ENCODE measurements at regions not wholly inside any gene's neighbourhood (a gene's known extent, or its start where the extent isn't known, plus 50 kb on each side); places are given as distances from the start of the nearest gene placed in this dataset.

DNA sequence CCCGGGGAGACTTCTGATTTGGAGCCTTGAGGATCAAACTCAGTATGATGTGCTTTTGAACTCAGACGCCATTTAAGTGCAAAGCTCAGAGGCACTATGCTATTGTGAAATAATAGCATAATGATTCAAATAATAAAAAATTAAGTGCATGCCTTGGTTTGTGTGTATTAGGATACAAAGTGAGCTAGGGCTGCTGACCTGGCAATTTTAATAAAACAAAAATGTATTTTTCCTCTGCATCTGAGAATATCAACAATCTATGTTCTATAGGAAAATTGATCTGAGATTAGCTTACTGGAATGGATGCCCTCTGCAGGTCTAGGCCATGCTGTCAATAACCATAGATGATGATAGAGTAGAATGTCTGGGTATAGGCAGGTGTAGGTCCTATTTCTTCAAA, 278.8 kb downstream of the DCDC2C start:
- H3K9ac ChIP-seq (ENCODE audit: low read depth, low read length), result no peak overlapping the region
- H3K4me1 ChIP-seq (ENCODE audit: insufficient read depth, low read length), result no peaks in the 10 kb centered on the region
- H3K4me3 ChIP-seq (ENCODE audit: low read length), result no peak overlapping the region
- H3K9me3 ChIP-seq (ENCODE audit: insufficient read depth, low read depth, low read length), result no peaks in the 10 kb centered on the region
- 98% methylated on average over 2 of the region's 2 CpGs for WGBS
- H3K27ac ChIP-seq (ENCODE audit: low read depth, low read length), result no peak overlapping the region
- no peaks in the 10 kb centered on the region for H3K27me3 ChIP-seq (ENCODE audit: insufficient read depth, low read length)
- no peaks in the 10 kb centered on the region for H3K36me3 ChIP-seq (ENCODE audit: insufficient read depth, low read length)

DNA sequence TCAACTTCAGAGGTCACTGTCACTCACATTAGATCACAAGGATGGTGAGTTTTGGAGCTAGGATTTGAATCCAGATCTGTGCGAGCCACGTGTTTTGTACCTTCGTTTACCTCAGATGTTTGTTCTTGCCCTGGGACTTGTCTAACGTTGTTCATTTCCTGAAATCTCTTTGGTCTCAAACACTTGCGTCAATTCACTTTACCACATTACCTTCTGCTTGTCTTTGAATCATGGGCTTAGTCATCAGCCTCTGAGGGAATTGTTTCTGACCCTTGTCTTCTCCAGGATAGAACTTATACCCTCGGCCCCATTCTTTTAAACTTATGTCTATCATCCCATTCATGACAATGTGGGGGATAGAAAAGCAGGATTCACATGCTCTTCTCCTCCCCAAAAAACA, 282.7 kb downstream of the DCDC2C start:
- Histone ChIP-seq H3K27me3 (ENCODE audit: insufficient read depth, low read length) (no peaks in the 10 kb centered on the region), H3K9ac (ENCODE audit: low read depth, low read length) (no peak overlapping the region), H3K4me3 (ENCODE audit: low read length) (no peak overlapping the region), H3K27ac (ENCODE audit: low read depth, low read length) (no peak overlapping the region), H3K9me3 (ENCODE audit: insufficient read depth, low read depth, low read length) (peaks cover 13% of the 10 kb centered on the region), H3K4me1 (ENCODE audit: insufficient read depth, low read length) (no peaks in the 10 kb centered on the region), H3K36me3 (ENCODE audit: insufficient read depth, low read length) (no peaks in the 10 kb centered on the region)
- WGBS, result 90% methylated on average over 6 of the region's 6 CpGs

DNA sequence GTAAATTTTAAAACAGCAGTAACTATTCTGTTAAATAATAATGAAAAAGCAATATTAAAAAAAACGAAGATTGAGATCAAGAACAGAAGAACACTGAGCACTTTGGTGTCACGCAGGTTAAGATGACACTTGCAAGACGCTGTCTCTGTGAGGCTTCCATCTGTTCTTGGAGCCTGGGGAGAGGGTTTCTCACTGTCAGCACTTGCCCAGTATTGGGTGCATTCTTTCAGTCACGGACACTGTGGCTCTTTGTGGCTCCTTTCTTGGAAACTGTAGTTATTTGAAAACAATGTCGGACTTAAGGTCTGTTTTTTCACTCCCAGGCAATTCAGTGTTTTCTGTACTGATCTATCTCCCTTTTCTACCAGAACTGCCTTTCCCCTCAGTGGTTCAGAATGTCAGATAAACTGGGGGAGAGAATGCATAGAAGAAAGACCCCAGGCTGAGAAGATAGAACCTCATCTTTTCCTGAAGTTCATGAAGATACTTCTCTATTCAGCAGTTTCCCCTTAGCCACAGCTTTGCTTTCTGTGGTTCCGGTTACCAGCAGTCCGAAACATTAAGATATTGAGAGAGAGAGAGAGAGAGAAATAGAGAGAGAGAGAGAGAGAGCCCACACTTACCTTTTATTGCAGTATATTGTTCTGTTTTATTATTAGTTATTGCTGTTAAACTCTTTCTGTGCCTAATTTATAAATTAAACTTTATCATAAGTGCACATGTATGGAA, 283.3 kb downstream of the DCDC2C start:
- H3K36me3 ChIP-seq (ENCODE audit: insufficient read depth, low read length), result no peaks in the 10 kb centered on the region
- H3K4me3 ChIP-seq (ENCODE audit: low read length), result no peak overlapping the region
- no peaks in the 10 kb centered on the region for H3K27me3 ChIP-seq (ENCODE audit: insufficient read depth, low read length)
- 93% methylated on average over 5 of the region's 7 CpGs for WGBS
- no peak overlapping the region for H3K27ac ChIP-seq (ENCODE audit: low read depth, low read length)
- no peak overlapping the region for H3K9ac ChIP-seq (ENCODE audit: low read depth, low read length)
- H3K4me1 ChIP-seq (ENCODE audit: insufficient read depth, low read length), result no peaks in the 10 kb centered on the region
- H3K9me3 ChIP-seq (ENCODE audit: insufficient read depth, low read depth, low read length), result peaks cover 15% of the 10 kb centered on the region

GRCh38 chr2:4002841-4003403, 299.5 kb downstream of the DCDC2C start:
- H3K9ac ChIP-seq (ENCODE audit: low read depth, low read length), result no peak overlapping the region
- H3K4me3 ChIP-seq (ENCODE audit: low read length), result no peak overlapping the region
- H3K4me1 ChIP-seq (ENCODE audit: insufficient read depth, low read length), result no peaks in the 10 kb centered on the region
- 94% methylated on average over 22 of the region's 22 CpGs for WGBS
- no peaks in the 10 kb centered on the region for H3K36me3 ChIP-seq (ENCODE audit: insufficient read depth, low read length)
- H3K9me3 ChIP-seq (ENCODE audit: insufficient read depth, low read depth, low read length), result no peaks in the 10 kb centered on the region
- H3K27ac ChIP-seq (ENCODE audit: low read depth, low read length), result no peak overlapping the region
- H3K27me3 ChIP-seq (ENCODE audit: insufficient read depth, low read length), result no peaks in the 10 kb centered on the region

GRCh38 chr2:4012197-4012596, 308.8 kb downstream of the DCDC2C start:
- H3K4me3 ChIP-seq (ENCODE audit: low read length), result no peak overlapping the region
- 100% methylated on average over 1 of the region's 1 CpG for WGBS
- no peaks in the 10 kb centered on the region for H3K36me3 ChIP-seq (ENCODE audit: insufficient read depth, low read length)
- no peaks in the 10 kb centered on the region for H3K27me3 ChIP-seq (ENCODE audit: insufficient read depth, low read length)
- no peak overlapping the region for H3K9ac ChIP-seq (ENCODE audit: low read depth, low read length)
- no peaks in the 10 kb centered on the region; the same call in 1 of the 2 replicates for H3K9me3 ChIP-seq (ENCODE audit: insufficient read depth, low read depth, low read length)
- no peaks in the 10 kb centered on the region for H3K4me1 ChIP-seq (ENCODE audit: insufficient read depth, low read length)
- H3K27ac ChIP-seq (ENCODE audit: low read depth, low read length), result no peak overlapping the region

- no peak overlapping the region for H3K4me3 ChIP-seq (ENCODE audit: low read length)
- H3K36me3 ChIP-seq (ENCODE audit: insufficient read depth, low read length), result no peaks in the 10 kb centered on the region
- H3K4me1 ChIP-seq (ENCODE audit: insufficient read depth, low read length), result no peaks in the 10 kb centered on the region
- peaks cover 20% of the 10 kb centered on the region for H3K9me3 ChIP-seq (ENCODE audit: insufficient read depth, low read depth, low read length)
- H3K27me3 ChIP-seq (ENCODE audit: insufficient read depth, low read length), result no peaks in the 10 kb centered on the region
- no peak overlapping the region for H3K27ac ChIP-seq (ENCODE audit: low read depth, low read length)
- no peak overlapping the region for H3K9ac ChIP-seq (ENCODE audit: low read depth, low read length)
Measured at GRCh38 chr2:4018535-4018934, 315.2 kb downstream of the DCDC2C start.

GRCh38 chr2:4020153-4020552, 316.8 kb downstream of the DCDC2C start:
- 97% methylated on average over 5 of the region's 5 CpGs for WGBS
- Histone ChIP-seq H3K27ac (ENCODE audit: low read depth, low read length) (no peak overlapping the region), H3K27me3 (ENCODE audit: insufficient read depth, low read length) (no peaks in the 10 kb centered on the region), H3K4me3 (ENCODE audit: low read length) (no peak overlapping the region), H3K9me3 (ENCODE audit: insufficient read depth, low read depth, low read length) (peaks cover 20% of the 10 kb centered on the region), H3K4me1 (ENCODE audit: insufficient read depth, low read length) (no peaks in the 10 kb centered on the region), H3K36me3 (ENCODE audit: insufficient read depth, low read length) (no peaks in the 10 kb centered on the region), H3K9ac (ENCODE audit: low read depth, low read length) (no peak overlapping the region)

GRCh38 chr2:4020649-4021048, 317.3 kb downstream of the DCDC2C start:
- Histone ChIP-seq H3K36me3 (ENCODE audit: insufficient read depth, low read length) (no peaks in the 10 kb centered on the region), H3K4me1 (ENCODE audit: insufficient read depth, low read length) (no peaks in the 10 kb centered on the region), H3K4me3 (ENCODE audit: low read length) (no peak overlapping the region), H3K9ac (ENCODE audit: low read depth, low read length) (no peak overlapping the region), H3K27ac (ENCODE audit: low read depth, low read length) (no peak overlapping the region), H3K27me3 (ENCODE audit: insufficient read depth, low read length) (no peaks in the 10 kb centered on the region), H3K9me3 (ENCODE audit: insufficient read depth, low read depth, low read length) (peaks cover 20% of the 10 kb centered on the region)
- WGBS, result 93% methylated on average over 10 of the region's 10 CpGs

DNA sequence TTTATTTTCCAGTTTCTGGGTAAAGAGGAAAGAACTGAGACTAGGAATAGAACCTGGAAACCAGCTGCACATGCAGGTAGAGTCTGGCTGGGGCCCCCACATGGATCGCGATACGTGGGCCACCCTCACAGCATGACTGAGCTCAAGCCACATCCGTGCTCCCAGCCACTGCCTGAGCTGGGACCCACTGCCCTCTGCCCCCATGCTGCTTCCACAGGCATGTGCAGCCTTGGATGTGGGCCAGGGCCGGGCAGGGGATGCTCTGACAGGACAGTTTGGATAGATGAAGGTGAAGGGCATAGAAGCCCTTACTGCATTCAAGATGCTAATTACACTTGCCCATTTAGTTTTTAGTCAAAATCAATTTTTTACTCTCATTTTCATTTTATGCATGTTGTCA, 321.2 kb downstream of the DCDC2C start:
- no peak overlapping the region for H3K27ac ChIP-seq (ENCODE audit: low read depth, low read length)
- no peaks in the 10 kb centered on the region for H3K36me3 ChIP-seq (ENCODE audit: insufficient read depth, low read length)
- H3K9ac ChIP-seq (ENCODE audit: low read depth, low read length), result no peak overlapping the region
- 0 out of 2 replicates have a peak, but pooled peaks cover 4% of the 10 kb centered on the region for H3K9me3 ChIP-seq (ENCODE audit: insufficient read depth, low read depth, low read length)
- no peaks in the 10 kb centered on the region for H3K4me1 ChIP-seq (ENCODE audit: insufficient read depth, low read length)
- H3K27me3 ChIP-seq (ENCODE audit: insufficient read depth, low read length), result no peaks in the 10 kb centered on the region
- 93% methylated on average over 5 of the region's 5 CpGs for WGBS
- H3K4me3 ChIP-seq (ENCODE audit: low read length), result no peak overlapping the region

- no peak overlapping the region for H3K27ac ChIP-seq (ENCODE audit: low read depth, low read length)
- no peaks in the 10 kb centered on the region for H3K9me3 ChIP-seq (ENCODE audit: insufficient read depth, low read depth, low read length)
- WGBS, result 92% methylated on average over 1 of the region's 2 CpGs
- no peaks in the 10 kb centered on the region for H3K27me3 ChIP-seq (ENCODE audit: insufficient read depth, low read length)
- H3K36me3 ChIP-seq (ENCODE audit: insufficient read depth, low read length), result no peaks in the 10 kb centered on the region
- no peaks in the 10 kb centered on the region for H3K4me1 ChIP-seq (ENCODE audit: insufficient read depth, low read length)
- no peak overlapping the region for H3K4me3 ChIP-seq (ENCODE audit: low read length)
- no peak overlapping the region for H3K9ac ChIP-seq (ENCODE audit: low read depth, low read length)
Measured at GRCh38 chr2:4029081-4029480, 325.7 kb downstream of the DCDC2C start.

DNA sequence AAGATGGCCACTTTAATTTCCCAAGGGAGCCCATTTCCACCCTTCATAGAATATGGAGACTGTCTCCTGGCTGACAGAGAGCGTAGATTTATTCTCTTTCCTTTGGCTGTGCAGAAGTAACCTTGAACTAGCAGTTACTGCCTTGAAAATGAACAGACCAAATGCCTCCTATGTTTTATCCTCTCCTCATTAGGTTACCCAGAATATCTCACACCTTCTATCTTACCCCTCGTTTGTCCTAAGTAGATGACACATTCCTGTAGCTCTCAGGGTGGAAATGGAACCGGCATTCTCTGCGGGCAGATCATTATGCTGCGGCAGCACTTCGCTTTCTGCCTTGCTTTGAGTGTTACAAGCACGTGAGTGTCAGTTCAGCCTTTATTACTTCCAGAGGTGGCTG, 336.5 kb downstream of the DCDC2C start:
- no peaks in the 10 kb centered on the region for H3K27me3 ChIP-seq (ENCODE audit: insufficient read depth, low read length)
- WGBS, result 93% methylated on average over 7 of the region's 7 CpGs
- peaks cover 25% of the 10 kb centered on the region for H3K9me3 ChIP-seq (ENCODE audit: insufficient read depth, low read depth, low read length)
- no peak overlapping the region for H3K4me3 ChIP-seq (ENCODE audit: low read length)
- H3K27ac ChIP-seq (ENCODE audit: low read depth, low read length), result no peak overlapping the region
- no peaks in the 10 kb centered on the region for H3K36me3 ChIP-seq (ENCODE audit: insufficient read depth, low read length)
- H3K9ac ChIP-seq (ENCODE audit: low read depth, low read length), result no peak overlapping the region
- no peaks in the 10 kb centered on the region for H3K4me1 ChIP-seq (ENCODE audit: insufficient read depth, low read length)

All from HUES64 (cell line).